C4-2B (cell line): ENCODE measurements at regions not wholly inside any gene's neighbourhood (a gene's known extent, or its start where the extent isn't known, plus 50 kb on each side); places are given as distances from the start of the nearest gene placed in this dataset.

ENCODE experiments used
- ZFX ChIP-seq: fragments of 450-650 bp; IDR thresholded peaks from 2 replicates; pipeline ENCODE4 v1.6.1; 2017
- TF ChIP-seq, protein P1 (sequence below): fragments of 450-650 bp; conservative IDR thresholded peaks from 2 replicates; pipeline ENCODE4 v1.5.1; 2017; ENCODE audit warnings: mild to moderate bottlenecking

GRCh38 chr4:130393231-130393630 is 1297.3 kb downstream of the C4orf33 start:
- TF ChIP-seq, protein P1, sequence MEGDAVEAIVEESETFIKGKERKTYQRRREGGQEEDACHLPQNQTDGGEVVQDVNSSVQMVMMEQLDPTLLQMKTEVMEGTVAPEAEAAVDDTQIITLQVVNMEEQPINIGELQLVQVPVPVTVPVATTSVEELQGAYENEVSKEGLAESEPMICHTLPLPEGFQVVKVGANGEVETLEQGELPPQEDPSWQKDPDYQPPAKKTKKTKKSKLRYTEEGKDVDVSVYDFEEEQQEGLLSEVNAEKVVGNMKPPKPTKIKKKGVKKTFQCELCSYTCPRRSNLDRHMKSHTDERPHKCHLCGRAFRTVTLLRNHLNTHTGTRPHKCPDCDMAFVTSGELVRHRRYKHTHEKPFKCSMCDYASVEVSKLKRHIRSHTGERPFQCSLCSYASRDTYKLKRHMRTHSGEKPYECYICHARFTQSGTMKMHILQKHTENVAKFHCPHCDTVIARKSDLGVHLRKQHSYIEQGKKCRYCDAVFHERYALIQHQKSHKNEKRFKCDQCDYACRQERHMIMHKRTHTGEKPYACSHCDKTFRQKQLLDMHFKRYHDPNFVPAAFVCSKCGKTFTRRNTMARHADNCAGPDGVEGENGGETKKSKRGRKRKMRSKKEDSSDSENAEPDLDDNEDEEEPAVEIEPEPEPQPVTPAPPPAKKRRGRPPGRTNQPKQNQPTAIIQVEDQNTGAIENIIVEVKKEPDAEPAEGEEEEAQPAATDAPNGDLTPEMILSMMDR, result no peak
- TF ChIP-seq ZFX, result no peak
